ENCODE measurements at regions not wholly inside any gene's neighbourhood (a gene's known extent, or its start where the extent isn't known, plus 50 kb on each side); places are given as distances from the start of the nearest gene placed in this dataset.

DNA sequence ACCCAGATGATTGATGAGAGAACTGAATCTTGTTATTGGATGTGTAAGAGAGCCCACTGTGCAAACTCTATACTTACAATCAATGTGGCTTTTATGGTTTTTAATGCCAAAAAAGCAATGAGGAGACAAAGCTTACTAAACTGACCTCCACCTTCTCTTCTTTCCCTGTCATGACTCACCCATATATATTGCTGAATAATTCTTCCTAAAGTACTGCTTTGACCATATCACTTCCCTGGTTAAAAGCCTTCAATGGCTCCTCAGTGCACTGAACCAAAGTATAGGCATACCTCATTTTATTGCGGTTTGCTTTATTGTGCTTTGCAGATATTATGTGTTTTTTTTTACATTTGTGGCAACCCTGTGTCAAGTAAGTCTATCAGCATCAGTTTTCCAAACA, 138.4 kb upstream of the PELI2 start:
- no peak overlapping the region for H3K4me3 ChIP-seq (ENCODE audit: insufficient read depth, low read length, poor library complexity, severe bottlenecking)
- no peaks in the 10 kb centered on the region for H3K79me2 ChIP-seq (ENCODE audit: insufficient read depth, low read length)
- H3F3A ChIP-seq (ENCODE audit: insufficient read depth): no peaks in the 10 kb centered on the region
- no peak for TF ChIP-seq EZH2phosphoT487 (conservative IDR thresholded peaks at IDR 0.05; ENCODE audit: low read length)
- TF ChIP-seq, protein P1, sequence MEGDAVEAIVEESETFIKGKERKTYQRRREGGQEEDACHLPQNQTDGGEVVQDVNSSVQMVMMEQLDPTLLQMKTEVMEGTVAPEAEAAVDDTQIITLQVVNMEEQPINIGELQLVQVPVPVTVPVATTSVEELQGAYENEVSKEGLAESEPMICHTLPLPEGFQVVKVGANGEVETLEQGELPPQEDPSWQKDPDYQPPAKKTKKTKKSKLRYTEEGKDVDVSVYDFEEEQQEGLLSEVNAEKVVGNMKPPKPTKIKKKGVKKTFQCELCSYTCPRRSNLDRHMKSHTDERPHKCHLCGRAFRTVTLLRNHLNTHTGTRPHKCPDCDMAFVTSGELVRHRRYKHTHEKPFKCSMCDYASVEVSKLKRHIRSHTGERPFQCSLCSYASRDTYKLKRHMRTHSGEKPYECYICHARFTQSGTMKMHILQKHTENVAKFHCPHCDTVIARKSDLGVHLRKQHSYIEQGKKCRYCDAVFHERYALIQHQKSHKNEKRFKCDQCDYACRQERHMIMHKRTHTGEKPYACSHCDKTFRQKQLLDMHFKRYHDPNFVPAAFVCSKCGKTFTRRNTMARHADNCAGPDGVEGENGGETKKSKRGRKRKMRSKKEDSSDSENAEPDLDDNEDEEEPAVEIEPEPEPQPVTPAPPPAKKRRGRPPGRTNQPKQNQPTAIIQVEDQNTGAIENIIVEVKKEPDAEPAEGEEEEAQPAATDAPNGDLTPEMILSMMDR (IDR thresholded peaks at IDR 0.05; ENCODE audit: insufficient read depth, low read length, poor library complexity, severe bottlenecking): no peak
- H3K4me2 ChIP-seq (ENCODE audit: low read depth, low read length, poor library complexity, severe bottlenecking): no peak overlapping the region
- no peaks in the 10 kb centered on the region for H3K27me3 ChIP-seq (ENCODE audit: low read length)
- no peak overlapping the region for H3K27ac ChIP-seq (ENCODE audit: low read depth, low read length)
- no peak overlapping the region for H3K9ac ChIP-seq (ENCODE audit: low read length)
- H2AFZ ChIP-seq (ENCODE audit: low read depth, low read length, severe bottlenecking): no peak overlapping the region
- no peaks in the 10 kb centered on the region for H3K36me3 ChIP-seq (ENCODE audit: low read length)
- H4K20me1 ChIP-seq (ENCODE audit: low read depth, low read length): no peaks in the 10 kb centered on the region
- no peaks in the 10 kb centered on the region for H3K9me2 ChIP-seq (replicated peaks; ENCODE audit: insufficient read depth, low read length)
- H3K9me3 ChIP-seq (ENCODE audit: insufficient read depth, low read length): no peaks in the 10 kb centered on the region

DNA sequence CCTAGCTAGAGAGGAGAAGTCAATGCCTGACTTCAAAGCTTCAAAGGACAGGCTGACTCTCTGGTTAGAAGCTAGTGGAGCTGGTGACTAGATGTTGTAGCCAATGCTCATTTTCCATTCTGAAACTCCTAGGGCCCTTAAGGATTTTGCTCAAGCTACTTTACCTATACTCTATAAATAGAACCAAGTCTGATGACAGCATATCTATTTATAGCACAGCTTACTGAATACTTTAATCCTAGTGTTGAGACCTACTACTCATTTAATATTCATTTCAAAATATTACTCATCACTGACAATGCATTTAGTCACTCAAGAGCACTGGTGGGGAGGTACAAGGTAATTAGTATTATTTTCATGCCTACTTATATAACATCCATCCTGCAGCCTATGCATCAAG, 137.2 kb upstream of the PELI2 start:
- H3K9me3 ChIP-seq (ENCODE audit: insufficient read depth, low read length): no peaks in the 10 kb centered on the region
- no peak overlapping the region for H3K4me3 ChIP-seq (ENCODE audit: insufficient read depth, low read length, poor library complexity, severe bottlenecking)
- no peak overlapping the region for H3K9ac ChIP-seq (ENCODE audit: low read length)
- H3K27ac ChIP-seq (ENCODE audit: low read depth, low read length): no peak overlapping the region
- H3K27me3 ChIP-seq (ENCODE audit: low read length): no peaks in the 10 kb centered on the region
- H3K79me2 ChIP-seq (ENCODE audit: insufficient read depth, low read length): no peaks in the 10 kb centered on the region
- H3K36me3 ChIP-seq (ENCODE audit: low read length): no peaks in the 10 kb centered on the region
- H3K4me2 ChIP-seq (ENCODE audit: low read depth, low read length, poor library complexity, severe bottlenecking): no peak overlapping the region
- TF ChIP-seq, protein P1 (IDR thresholded peaks at IDR 0.05; ENCODE audit: insufficient read depth, low read length, poor library complexity, severe bottlenecking): no peak
- no peak for TF ChIP-seq EZH2phosphoT487 (conservative IDR thresholded peaks at IDR 0.05; ENCODE audit: low read length)
- no peak overlapping the region for H2AFZ ChIP-seq (ENCODE audit: low read depth, low read length, severe bottlenecking)
- no peaks in the 10 kb centered on the region for H4K20me1 ChIP-seq (ENCODE audit: low read depth, low read length)
- H3K9me2 ChIP-seq (replicated peaks; ENCODE audit: insufficient read depth, low read length): no peaks in the 10 kb centered on the region
- no peaks in the 10 kb centered on the region for H3F3A ChIP-seq (ENCODE audit: insufficient read depth)

DNA sequence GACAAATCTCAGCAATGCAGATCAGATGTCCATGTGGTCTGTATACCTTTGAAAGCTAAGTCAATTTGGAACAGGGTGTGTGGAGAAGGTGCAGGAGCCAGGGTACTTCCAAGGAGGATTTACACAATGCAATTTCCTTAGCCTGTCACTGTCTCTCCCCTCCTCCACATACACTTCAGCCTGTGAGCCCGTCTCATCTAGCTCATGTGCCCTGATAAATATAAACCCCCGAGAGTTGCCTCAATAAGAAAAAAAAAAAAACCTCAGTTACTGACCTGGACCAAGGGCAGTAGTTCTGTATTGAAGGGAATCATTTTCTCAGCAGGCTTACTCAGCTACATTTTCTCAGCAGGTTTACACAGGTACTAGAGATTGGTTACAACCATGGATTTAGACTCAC, 132.1 kb upstream of the PELI2 start:
- Histone ChIP-seq H4K20me1 (ENCODE audit: low read depth, low read length) (no peaks in the 10 kb centered on the region), H3K27me3 (ENCODE audit: low read length) (no peaks in the 10 kb centered on the region), H3K9ac (ENCODE audit: low read length) (no peak overlapping the region), H3K27ac (ENCODE audit: low read depth, low read length) (no peak overlapping the region), H3K4me3 (ENCODE audit: insufficient read depth, low read length, poor library complexity, severe bottlenecking) (no peak overlapping the region), H3F3A (ENCODE audit: insufficient read depth) (no peaks in the 10 kb centered on the region), H3K4me2 (ENCODE audit: low read depth, low read length, poor library complexity, severe bottlenecking) (no peak overlapping the region), H3K79me2 (ENCODE audit: insufficient read depth, low read length) (no peaks in the 10 kb centered on the region), H3K9me2 (replicated peaks; ENCODE audit: insufficient read depth, low read length) (no peaks in the 10 kb centered on the region), H2AFZ (ENCODE audit: low read depth, low read length, severe bottlenecking) (no peak overlapping the region), H3K9me3 (ENCODE audit: insufficient read depth, low read length) (no peaks in the 10 kb centered on the region), H3K36me3 (ENCODE audit: low read length) (no peaks in the 10 kb centered on the region)
- TF ChIP-seq EZH2phosphoT487 (conservative IDR thresholded peaks at IDR 0.05; ENCODE audit: low read length): no peak
- TF ChIP-seq, protein P1 (IDR thresholded peaks at IDR 0.05; ENCODE audit: insufficient read depth, low read length, poor library complexity, severe bottlenecking): no peak

- no peaks in the 10 kb centered on the region for H3K36me3 ChIP-seq (ENCODE audit: low read length)
- H3K27me3 ChIP-seq (ENCODE audit: low read length): no peaks in the 10 kb centered on the region
- no peak overlapping the region for H3K9ac ChIP-seq (ENCODE audit: low read length)
- no peak overlapping the region for H2AFZ ChIP-seq (ENCODE audit: low read depth, low read length, severe bottlenecking)
- no peaks in the 10 kb centered on the region for H3K9me2 ChIP-seq (replicated peaks; ENCODE audit: insufficient read depth, low read length)
- TF ChIP-seq, protein P1 (IDR thresholded peaks at IDR 0.05; ENCODE audit: insufficient read depth, low read length, poor library complexity, severe bottlenecking): no peak
- H3K79me2 ChIP-seq (ENCODE audit: insufficient read depth, low read length): no peaks in the 10 kb centered on the region
- H3K4me3 ChIP-seq (ENCODE audit: insufficient read depth, low read length, poor library complexity, severe bottlenecking): no peak overlapping the region
- no peak overlapping the region for H3K4me2 ChIP-seq (ENCODE audit: low read depth, low read length, poor library complexity, severe bottlenecking)
- no peaks in the 10 kb centered on the region for H4K20me1 ChIP-seq (ENCODE audit: low read depth, low read length)
- H3K27ac ChIP-seq (ENCODE audit: low read depth, low read length): no peak overlapping the region
- H3K9me3 ChIP-seq (ENCODE audit: insufficient read depth, low read length): no peaks in the 10 kb centered on the region
- H3F3A ChIP-seq (ENCODE audit: insufficient read depth): no peaks in the 10 kb centered on the region
Observed at GRCh38 chr14:56000846-56001245, 117.4 kb upstream of the PELI2 start.
